ENCODE measurements at regions not wholly inside any gene's neighbourhood (a gene's known extent, or its start where the extent isn't known, plus 50 kb on each side); places are given as distances from the start of the nearest gene placed in this dataset.

- no peak overlapping the region for H3K4me3 ChIP-seq
- no peaks in the 10 kb centered on the region for H3K27me3 ChIP-seq
- no peaks in the 10 kb centered on the region for H3K9me3 ChIP-seq
- no peaks in the 10 kb centered on the region for H3K4me1 ChIP-seq
- H3K27ac ChIP-seq = no peak overlapping the region
- 93% methylated on average over 3 of the region's 3 CpGs for WGBS
- TF ChIP-seq POLR2A (IDR thresholded peaks at IDR 0.05) (no peak), CTCF (IDR thresholded peaks at IDR 0.05) (no peak), EP300 (IDR thresholded peaks at IDR 0.05) (no peak), POLR2AphosphoS5 (IDR thresholded peaks at IDR 0.05) (no peak)
- DNase-seq (ENCODE audit: low spot score in 2 of 2) = no peak
- no peaks in the 10 kb centered on the region for H3K36me3 ChIP-seq
These were observed 119.4 kb upstream of the CYLC2 start for GRCh38 chr9:102875687-102876086.

GRCh38 chr9:102867488-102867887 is 127.6 kb upstream of the CYLC2 start:
- Histone ChIP-seq H3K27me3 (no peaks in the 10 kb centered on the region), H3K27ac (no peak overlapping the region), H3K9me3 (no peaks in the 10 kb centered on the region), H3K4me3 (no peak overlapping the region), H3K36me3 (no peaks in the 10 kb centered on the region), H3K4me1 (no peaks in the 10 kb centered on the region)
- DNase-seq (ENCODE audit: low spot score in 2 of 2) = no peak
- 40% methylated on average over 1 of the region's 1 CpG for WGBS
- TF ChIP-seq POLR2AphosphoS5 (IDR thresholded peaks at IDR 0.05) (no peak), EP300 (IDR thresholded peaks at IDR 0.05) (no peak), POLR2A (IDR thresholded peaks at IDR 0.05) (no peak), CTCF (IDR thresholded peaks at IDR 0.05) (no peak)

- Histone ChIP-seq H3K4me1 (no peaks in the 10 kb centered on the region), H3K9me3 (no peaks in the 10 kb centered on the region), H3K4me3 (no peak overlapping the region), H3K27ac (no peak overlapping the region), H3K27me3 (no peaks in the 10 kb centered on the region), H3K36me3 (no peaks in the 10 kb centered on the region)
- whole genome bisulfite sequencing = 63% methylated on average over 1 of the region's 1 CpG
- DNase-seq (ENCODE audit: low spot score in 2 of 2) = no peak
- TF ChIP-seq EP300 (IDR thresholded peaks at IDR 0.05) (no peak), POLR2A (IDR thresholded peaks at IDR 0.05) (no peak), CTCF (IDR thresholded peaks at IDR 0.05) (no peak), POLR2AphosphoS5 (IDR thresholded peaks at IDR 0.05) (no peak)
These were observed 132.7 kb upstream of the CYLC2 start for GRCh38 chr9:102862478-102862877.

- TF ChIP-seq EP300 (IDR thresholded peaks at IDR 0.05) = no peak
- TF ChIP-seq POLR2A (IDR thresholded peaks at IDR 0.05) = no peak
- TF ChIP-seq CTCF (IDR thresholded peaks at IDR 0.05) = no peak
- no peak for TF ChIP-seq POLR2AphosphoS5 (IDR thresholded peaks at IDR 0.05)
- Histone ChIP-seq H3K9me3 (no peaks in the 10 kb centered on the region), H3K4me3 (no peak overlapping the region), H3K27me3 (no peaks in the 10 kb centered on the region), H3K27ac (no peak overlapping the region), H3K36me3 (no peaks in the 10 kb centered on the region), H3K4me1 (no peaks in the 10 kb centered on the region)
- no peak for DNase-seq (ENCODE audit: low spot score in 2 of 2)
- WGBS = 32% methylated on average over 2 of the region's 2 CpGs
These were observed 139.5 kb upstream of the CYLC2 start for GRCh38 chr9:102855641-102856040.

GRCh38 chr9:102845827-102846371 is 149.2 kb upstream of the CYLC2 start:
- no peak overlapping the region for H3K27ac ChIP-seq
- TF ChIP-seq CTCF (IDR thresholded peaks at IDR 0.05) = no peak
- no peak for TF ChIP-seq EP300 (IDR thresholded peaks at IDR 0.05)
- no peak for TF ChIP-seq POLR2A (IDR thresholded peaks at IDR 0.05)
- TF ChIP-seq POLR2AphosphoS5 (IDR thresholded peaks at IDR 0.05) = no peak
- no peak overlapping the region for H3K4me3 ChIP-seq
- WGBS = 91% methylated on average over 1 of the region's 1 CpG
- no peaks in the 10 kb centered on the region for H3K9me3 ChIP-seq
- no peaks in the 10 kb centered on the region for H3K4me1 ChIP-seq
- no peaks in the 10 kb centered on the region for H3K27me3 ChIP-seq
- DNase-seq (ENCODE audit: low spot score in 2 of 2) = no peak
- H3K36me3 ChIP-seq = no peaks in the 10 kb centered on the region
